ENCODE measurements at regions not wholly inside any gene's neighbourhood (a gene's known extent, or its start where the extent isn't known, plus 50 kb on each side); places are given as distances from the start of the nearest gene placed in this dataset.

DNA sequence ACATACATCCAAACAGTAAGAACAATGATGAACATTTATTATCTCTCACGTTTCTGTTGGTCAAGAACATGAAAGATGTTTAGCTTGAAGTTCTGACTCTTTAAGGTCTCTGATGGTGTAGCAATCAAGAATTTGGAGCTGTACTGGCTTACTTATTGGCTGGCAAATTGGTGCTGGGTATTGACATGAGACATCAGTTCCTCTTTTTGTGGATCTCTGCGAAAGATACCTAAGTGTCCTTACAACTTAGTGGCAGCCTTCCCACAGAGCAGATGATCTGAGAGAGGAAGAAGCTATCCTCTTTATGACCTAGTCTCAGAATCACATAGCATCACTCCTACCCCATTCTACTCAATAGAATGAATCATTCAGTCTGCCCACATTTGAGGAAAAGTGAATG, 309.8 kb upstream of the DCBLD2 start:
- H3K4me1 ChIP-seq (ENCODE audit: insufficient read depth, low read length): no peaks in the 10 kb centered on the region
- no peak for TF ChIP-seq ZNF207 (IDR thresholded peaks at IDR 0.05; ENCODE audit: borderline replicate concordance)
- no peak for TF ChIP-seq ISL2 (CRISPR knock-in tag; IDR thresholded peaks at IDR 0.05)
- TF ChIP-seq, protein P1, sequence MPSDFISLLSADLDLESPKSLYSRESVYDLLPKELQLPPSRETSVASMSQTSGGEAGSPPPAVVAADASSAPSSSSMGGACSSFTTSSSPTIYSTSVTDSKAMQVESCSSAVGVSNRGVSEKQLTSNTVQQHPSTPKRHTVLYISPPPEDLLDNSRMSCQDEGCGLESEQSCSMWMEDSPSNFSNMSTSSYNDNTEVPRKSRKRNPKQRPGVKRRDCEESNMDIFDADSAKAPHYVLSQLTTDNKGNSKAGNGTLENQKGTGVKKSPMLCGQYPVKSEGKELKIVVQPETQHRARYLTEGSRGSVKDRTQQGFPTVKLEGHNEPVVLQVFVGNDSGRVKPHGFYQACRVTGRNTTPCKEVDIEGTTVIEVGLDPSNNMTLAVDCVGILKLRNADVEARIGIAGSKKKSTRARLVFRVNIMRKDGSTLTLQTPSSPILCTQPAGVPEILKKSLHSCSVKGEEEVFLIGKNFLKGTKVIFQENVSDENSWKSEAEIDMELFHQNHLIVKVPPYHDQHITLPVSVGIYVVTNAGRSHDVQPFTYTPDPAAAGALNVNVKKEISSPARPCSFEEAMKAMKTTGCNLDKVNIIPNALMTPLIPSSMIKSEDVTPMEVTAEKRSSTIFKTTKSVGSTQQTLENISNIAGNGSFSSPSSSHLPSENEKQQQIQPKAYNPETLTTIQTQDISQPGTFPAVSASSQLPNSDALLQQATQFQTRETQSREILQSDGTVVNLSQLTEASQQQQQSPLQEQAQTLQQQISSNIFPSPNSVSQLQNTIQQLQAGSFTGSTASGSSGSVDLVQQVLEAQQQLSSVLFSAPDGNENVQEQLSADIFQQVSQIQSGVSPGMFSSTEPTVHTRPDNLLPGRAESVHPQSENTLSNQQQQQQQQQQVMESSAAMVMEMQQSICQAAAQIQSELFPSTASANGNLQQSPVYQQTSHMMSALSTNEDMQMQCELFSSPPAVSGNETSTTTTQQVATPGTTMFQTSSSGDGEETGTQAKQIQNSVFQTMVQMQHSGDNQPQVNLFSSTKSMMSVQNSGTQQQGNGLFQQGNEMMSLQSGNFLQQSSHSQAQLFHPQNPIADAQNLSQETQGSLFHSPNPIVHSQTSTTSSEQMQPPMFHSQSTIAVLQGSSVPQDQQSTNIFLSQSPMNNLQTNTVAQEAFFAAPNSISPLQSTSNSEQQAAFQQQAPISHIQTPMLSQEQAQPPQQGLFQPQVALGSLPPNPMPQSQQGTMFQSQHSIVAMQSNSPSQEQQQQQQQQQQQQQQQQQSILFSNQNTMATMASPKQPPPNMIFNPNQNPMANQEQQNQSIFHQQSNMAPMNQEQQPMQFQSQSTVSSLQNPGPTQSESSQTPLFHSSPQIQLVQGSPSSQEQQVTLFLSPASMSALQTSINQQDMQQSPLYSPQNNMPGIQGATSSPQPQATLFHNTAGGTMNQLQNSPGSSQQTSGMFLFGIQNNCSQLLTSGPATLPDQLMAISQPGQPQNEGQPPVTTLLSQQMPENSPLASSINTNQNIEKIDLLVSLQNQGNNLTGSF (CRISPR knock-in tag; IDR thresholded peaks at IDR 0.05): no peak
- TF ChIP-seq NFKB2 (CRISPR knock-in tag; IDR thresholded peaks at IDR 0.05; ENCODE audit: borderline replicate concordance): no peak
- TF ChIP-seq, protein P2, sequence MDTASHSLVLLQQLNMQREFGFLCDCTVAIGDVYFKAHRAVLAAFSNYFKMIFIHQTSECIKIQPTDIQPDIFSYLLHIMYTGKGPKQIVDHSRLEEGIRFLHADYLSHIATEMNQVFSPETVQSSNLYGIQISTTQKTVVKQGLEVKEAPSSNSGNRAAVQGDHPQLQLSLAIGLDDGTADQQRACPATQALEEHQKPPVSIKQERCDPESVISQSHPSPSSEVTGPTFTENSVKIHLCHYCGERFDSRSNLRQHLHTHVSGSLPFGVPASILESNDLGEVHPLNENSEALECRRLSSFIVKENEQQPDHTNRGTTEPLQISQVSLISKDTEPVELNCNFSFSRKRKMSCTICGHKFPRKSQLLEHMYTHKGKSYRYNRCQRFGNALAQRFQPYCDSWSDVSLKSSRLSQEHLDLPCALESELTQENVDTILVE (CRISPR knock-in tag; IDR thresholded peaks at IDR 0.05): no peak
- no peak for TF ChIP-seq ZNF589 (CRISPR knock-in tag; conservative IDR thresholded peaks at IDR 0.05)
- TF ChIP-seq PHF8 (CRISPR knock-in tag; IDR thresholded peaks at IDR 0.05): no peak
- no peak for TF ChIP-seq ZSCAN31 (CRISPR knock-in tag; IDR thresholded peaks at IDR 0.05; ENCODE audit: low read depth)
- 0% methylated on average over 2 of the region's 2 CpGs for WGBS (ENCODE audit: low lambda C conversion rate)
- H3K79me2 ChIP-seq (ENCODE audit: insufficient read depth, low read length): no peaks in the 10 kb centered on the region
- no peaks in the 10 kb centered on the region for H3K36me3 ChIP-seq (replicated peaks in 1 of 2; ENCODE audit: control insufficient read depth in 1 of 2, insufficient read depth in 2 of 2, low read length in 2 of 2)
- POLR2A ChIA-PET: no interaction called here
- no peak for ATAC-seq
- no peak overlapping the region for H3K4me2 ChIP-seq (ENCODE audit: low read depth, low read length)
- no peak overlapping the region for H3K9ac ChIP-seq (ENCODE audit: insufficient read depth, low read depth, low read length)
- no peak overlapping the region for H2AFZ ChIP-seq (ENCODE audit: low read length)
- no peak for DNase-seq (ENCODE audit: low spot score)
- no peak for FAIRE-seq
- no peak overlapping the region for H3K4me3 ChIP-seq (replicated peaks in 1 of 3; ENCODE audit: insufficient read depth in 1 of 3, low read depth in 2 of 3, low read length in 3 of 3)
- no peaks in the 10 kb centered on the region for H3K9me3 ChIP-seq (ENCODE audit: low read length)
- intact Hi-C loops (cut with micrococcal nuclease; ENCODE audit: unreplicated experiment): no loop called here
- no peak overlapping the region for H3K27ac ChIP-seq (ENCODE audit: extremely low read length, insufficient read depth, low read length)
- in situ Hi-C loops (cut with HindIII; ENCODE audit: extremely low pct_ligation_motif_present, low pct_unique_long_range_greater_than_20kb): no loop called here
- BruUV-seq (replicated peaks): no TSS peak
- H3K27me3 ChIP-seq (ENCODE audit: control insufficient read depth in 1 of 2, insufficient read depth in 2 of 2, low read length in 2 of 2): no peaks in the 10 kb centered on the region; a peak in 1 of 5 replicates
- no peaks in the 10 kb centered on the region for H4K20me1 ChIP-seq (ENCODE audit: insufficient read depth, low read length)
- CTCF ChIA-PET (ENCODE audit: low intra/inter-chr PET ratio, low total read pairs): no interaction called here

Data from HepG2 (cell line).